ENCODE measurements at regions not wholly inside any gene's neighbourhood (a gene's known extent, or its start where the extent isn't known, plus 50 kb on each side); places are given as distances from the start of the nearest gene placed in this dataset.

DNA sequence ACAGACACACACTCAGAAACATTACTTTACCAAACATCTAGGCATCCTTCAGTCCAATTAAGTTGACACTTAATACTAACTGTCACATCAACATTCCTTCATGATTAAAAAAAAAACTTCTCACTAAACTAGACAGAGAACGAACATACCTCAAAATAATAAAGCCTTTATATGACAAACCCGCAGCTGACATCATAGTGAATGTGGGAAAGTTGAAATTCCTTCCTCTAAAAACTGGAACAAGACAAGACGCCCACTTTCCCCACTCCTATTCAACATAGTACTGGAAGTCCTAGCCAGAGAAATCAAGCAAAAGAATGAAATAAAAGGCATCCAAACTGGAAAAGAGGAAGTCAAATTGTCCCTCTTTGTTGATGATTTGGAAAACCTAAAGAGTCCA, 96.9 kb upstream of the PPP1R9A start:
- no peak for TF ChIP-seq TAF1 (IDR thresholded peaks at IDR 0.05; ENCODE audit: low read depth, low read length)
- no peak for TF ChIP-seq POLR2A (IDR thresholded peaks at IDR 0.05; ENCODE audit: low read depth, low read length)
